ENCODE measurements at regions not wholly inside any gene's neighbourhood (a gene's known extent, or its start where the extent isn't known, plus 50 kb on each side); places are given as distances from the start of the nearest gene placed in this dataset.

- Histone ChIP-seq H3K4me3 (ENCODE audit: low read depth, low read length, poor library complexity, severe bottlenecking) (no peak overlapping the region), H3K4me1 (ENCODE audit: insufficient read depth, low read length, poor library complexity, severe bottlenecking) (peaks cover 6% of the 10 kb centered on the region), H3K27me3 (replicated peaks; ENCODE audit: insufficient read depth, low read depth, low read length, poor library complexity) (no peaks in the 10 kb centered on the region), H3K9me3 (ENCODE audit: low read depth, low read length, poor library complexity, severe bottlenecking) (no peaks in the 10 kb centered on the region), H3K36me3 (ENCODE audit: insufficient read depth, low read length, poor library complexity, severe bottlenecking) (no peaks in the 10 kb centered on the region), H3K27ac (ENCODE audit: low read depth, low read length, poor library complexity, severe bottlenecking) (no peak overlapping the region)
- ChIA-PET CTCF (no interaction called here), POLR2A (ENCODE audit: low non-redundant PET) (no interaction called here)
- BruUV-seq (replicated peaks) = no TSS peak
- intact Hi-C loops (cut with micrococcal nuclease; ENCODE audit: unreplicated experiment) = no loop called here
- TF ChIP-seq EZH2 (IDR thresholded peaks at IDR 0.05; ENCODE audit: borderline replicate concordance, low read depth, low read length, poor library complexity, severe bottlenecking) (no peak), CTCF (conservative IDR thresholded peaks at IDR 0.05; ENCODE audit: low read depth, low read length) (no peak)
- DNase-seq (ENCODE audit: low spot score) = no peak
Observed at GRCh38 chr2:145818890-145819504, 1299.1 kb upstream of the ZEB2 start.

GRCh38 chr2:145815933-145816332, 1296.0 kb upstream of the ZEB2 start:
- peak; percentile 65 for DNase-seq (ENCODE audit: low spot score)
- Histone ChIP-seq H3K4me1 (ENCODE audit: insufficient read depth, low read length, poor library complexity, severe bottlenecking) (peaks cover 11% of the 10 kb centered on the region), H3K4me3 (ENCODE audit: low read depth, low read length, poor library complexity, severe bottlenecking) (no peak overlapping the region), H3K27ac (ENCODE audit: low read depth, low read length, poor library complexity, severe bottlenecking) (no peak overlapping the region), H3K36me3 (ENCODE audit: insufficient read depth, low read length, poor library complexity, severe bottlenecking) (no peaks in the 10 kb centered on the region), H3K27me3 (replicated peaks; ENCODE audit: insufficient read depth, low read depth, low read length, poor library complexity) (no peaks in the 10 kb centered on the region), H3K9me3 (ENCODE audit: low read depth, low read length, poor library complexity, severe bottlenecking) (no peaks in the 10 kb centered on the region)
- ChIA-PET CTCF (no interaction called here), POLR2A (ENCODE audit: low non-redundant PET) (no interaction called here)
- TF ChIP-seq CTCF (conservative IDR thresholded peaks at IDR 0.05; ENCODE audit: low read depth, low read length) = no peak
- TF ChIP-seq EZH2 (IDR thresholded peaks at IDR 0.05; ENCODE audit: borderline replicate concordance, low read depth, low read length, poor library complexity, severe bottlenecking) = no peak
- no TSS peak for BruUV-seq (replicated peaks)
- intact Hi-C loops (cut with micrococcal nuclease; ENCODE audit: unreplicated experiment) = no loop called here

GRCh38 chr2:145813481-145813880, 1293.6 kb upstream of the ZEB2 start:
- no TSS peak for BruUV-seq (replicated peaks)
- no peak overlapping the region for H3K27ac ChIP-seq (ENCODE audit: low read depth, low read length, poor library complexity, severe bottlenecking)
- no peaks in the 10 kb centered on the region for H3K27me3 ChIP-seq (replicated peaks; ENCODE audit: insufficient read depth, low read depth, low read length, poor library complexity)
- POLR2A ChIA-PET (ENCODE audit: low non-redundant PET) = no interaction called here
- peaks cover 11% of the 10 kb centered on the region for H3K4me1 ChIP-seq (ENCODE audit: insufficient read depth, low read length, poor library complexity, severe bottlenecking)
- CTCF ChIA-PET = interaction anchor here (0.6 kb wide), 1 partner anchor 1363 kb away, joined by 3 read pairs; no protein-coding TSS in a partner anchor
- DNase-seq (ENCODE audit: low spot score) = no peak
- intact Hi-C loops (cut with micrococcal nuclease; ENCODE audit: unreplicated experiment) = no loop called here
- no peaks in the 10 kb centered on the region for H3K36me3 ChIP-seq (ENCODE audit: insufficient read depth, low read length, poor library complexity, severe bottlenecking)
- H3K9me3 ChIP-seq (ENCODE audit: low read depth, low read length, poor library complexity, severe bottlenecking) = no peaks in the 10 kb centered on the region
- no peak overlapping the region for H3K4me3 ChIP-seq (ENCODE audit: low read depth, low read length, poor library complexity, severe bottlenecking)
- TF ChIP-seq CTCF (conservative IDR thresholded peaks at IDR 0.05; ENCODE audit: low read depth, low read length) (no peak), EZH2 (IDR thresholded peaks at IDR 0.05; ENCODE audit: borderline replicate concordance, low read depth, low read length, poor library complexity, severe bottlenecking) (no peak)
